ENCODE measurements at regions not wholly inside any gene's neighbourhood (a gene's known extent, or its start where the extent isn't known, plus 50 kb on each side); places are given as distances from the start of the nearest gene placed in this dataset.

- no peak for TF ChIP-seq FOXA1 (IDR thresholded peaks at IDR 0.05)
- TF ChIP-seq PKNOX1 (IDR thresholded peaks at IDR 0.05): no peak
- no peak for TF ChIP-seq ELF4 (IDR thresholded peaks at IDR 0.05)
- no peak for TF ChIP-seq ARNT (IDR thresholded peaks at IDR 0.05)
- TF ChIP-seq SP1 (IDR thresholded peaks at IDR 0.05): no peak
- no peak for TF ChIP-seq ZNF384 (IDR thresholded peaks at IDR 0.05)
- TF ChIP-seq HDGF (IDR thresholded peaks at IDR 0.05; ENCODE audit: borderline replicate concordance): no peak
- no peak for TF ChIP-seq CTBP1 (IDR thresholded peaks at IDR 0.05; ENCODE audit: borderline replicate concordance)
- no peak for TF ChIP-seq SUZ12 (IDR thresholded peaks at IDR 0.05)
- TF ChIP-seq LEF1 (IDR thresholded peaks at IDR 0.05; ENCODE audit: borderline replicate concordance): no peak
- TF ChIP-seq FOXM1 (IDR thresholded peaks at IDR 0.05; ENCODE audit: borderline replicate concordance): no peak
These were observed 176.6 kb upstream of the VIPR2 start for GRCh38 chr7:159321278-159321677.

Data from HEK293T (cell line).